ENCODE measurements at regions not wholly inside any gene's neighbourhood (a gene's known extent, or its start where the extent isn't known, plus 50 kb on each side); places are given as distances from the start of the nearest gene placed in this dataset.

GRCh38 chr21:13854638-13855037 lies 245.1 kb downstream of the POTED start:
- TF ChIP-seq EP300 (conservative IDR thresholded peaks at IDR 0.05; ENCODE audit: poor library complexity, severe bottlenecking), result no peak
- TF ChIP-seq, protein P1, sequence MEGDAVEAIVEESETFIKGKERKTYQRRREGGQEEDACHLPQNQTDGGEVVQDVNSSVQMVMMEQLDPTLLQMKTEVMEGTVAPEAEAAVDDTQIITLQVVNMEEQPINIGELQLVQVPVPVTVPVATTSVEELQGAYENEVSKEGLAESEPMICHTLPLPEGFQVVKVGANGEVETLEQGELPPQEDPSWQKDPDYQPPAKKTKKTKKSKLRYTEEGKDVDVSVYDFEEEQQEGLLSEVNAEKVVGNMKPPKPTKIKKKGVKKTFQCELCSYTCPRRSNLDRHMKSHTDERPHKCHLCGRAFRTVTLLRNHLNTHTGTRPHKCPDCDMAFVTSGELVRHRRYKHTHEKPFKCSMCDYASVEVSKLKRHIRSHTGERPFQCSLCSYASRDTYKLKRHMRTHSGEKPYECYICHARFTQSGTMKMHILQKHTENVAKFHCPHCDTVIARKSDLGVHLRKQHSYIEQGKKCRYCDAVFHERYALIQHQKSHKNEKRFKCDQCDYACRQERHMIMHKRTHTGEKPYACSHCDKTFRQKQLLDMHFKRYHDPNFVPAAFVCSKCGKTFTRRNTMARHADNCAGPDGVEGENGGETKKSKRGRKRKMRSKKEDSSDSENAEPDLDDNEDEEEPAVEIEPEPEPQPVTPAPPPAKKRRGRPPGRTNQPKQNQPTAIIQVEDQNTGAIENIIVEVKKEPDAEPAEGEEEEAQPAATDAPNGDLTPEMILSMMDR (IDR thresholded peaks at IDR 0.05; ENCODE audit: poor library complexity, severe bottlenecking), result no peak

All from neural cell (in vitro differentiated cells).